ENCODE measurements at regions not wholly inside any gene's neighbourhood (a gene's known extent, or its start where the extent isn't known, plus 50 kb on each side); places are given as distances from the start of the nearest gene placed in this dataset.

GRCh38 chr1:54488065-54488750 is 59.8 kb upstream of the ACOT11 start (continued):
- TF ChIP-seq REST (IDR thresholded peaks at IDR 0.05; ENCODE audit: low read depth) (no peak), EGR1 (IDR thresholded peaks at IDR 0.05; ENCODE audit: low read depth) (no peak; the same call in 1 of the 2 replicates), POLR2A (IDR thresholded peaks at IDR 0.05; ENCODE audit: borderline replicate concordance, extremely low read depth, insufficient read depth, insufficient read length) (peak; percentile 10), SIN3A (IDR thresholded peaks at IDR 0.05; ENCODE audit: low read depth) (no peak), RAD21 (IDR thresholded peaks at IDR 0.05; ENCODE audit: low read depth) (peak; percentile 53), MAX (IDR thresholded peaks at IDR 0.05) (peak; percentile 85), CEBPB (IDR thresholded peaks at IDR 0.05; ENCODE audit: low read depth) (no peak; the same call in 1 of the 2 replicates), CBX3 (IDR thresholded peaks at IDR 0.05; ENCODE audit: low read depth) (0 out of 2 replicates have a peak, but pooled peaks have one; percentile 49), FOSL1 (IDR thresholded peaks at IDR 0.05; ENCODE audit: low read depth) (no peak)

GRCh38 chr1:54487571-54488050 is 60.4 kb upstream of the ACOT11 start:
- Histone ChIP-seq H3K27me3 (ENCODE audit: insufficient read depth, low read length) (no peaks in the 10 kb centered on the region), H3K36me3 (ENCODE audit: control insufficient read depth in 1 of 2, insufficient read depth in 2 of 2, low read length in 2 of 2) (no peaks in the 10 kb centered on the region), H3K79me2 (ENCODE audit: insufficient read depth, low read length) (no peaks in the 10 kb centered on the region), H3K9me3 (ENCODE audit: control insufficient read depth in 1 of 2, insufficient read depth in 1 of 2, low read depth in 1 of 2, low read length in 2 of 2) (no peaks in the 10 kb centered on the region), H3K4me1 (ENCODE audit: control insufficient read depth in 1 of 2, insufficient read depth in 2 of 2, low read length in 2 of 2) (peaks cover 17% of the 10 kb centered on the region in 2 experiments), H3K4me2 (ENCODE audit: low read length) (peak overlapping the region; percentile 100), H3K27ac (ENCODE audit: low read depth, low read length) (peak overlapping the region; percentile 77), H3K4me3 (replicated peaks in 1 of 2; ENCODE audit: low read depth in 1 of 2, low read length in 2 of 2) (peak overlapping the region; percentile 26 to 80), H3K9ac (ENCODE audit: low read length) (peak overlapping the region; percentile 62), H4K20me1 (ENCODE audit: insufficient read depth) (no peaks in the 10 kb centered on the region), H3K9me2 (ENCODE audit: insufficient read depth) (no peaks in the 10 kb centered on the region), H2AFZ (ENCODE audit: low read depth, low read length, poor library complexity, severe bottlenecking) (no peak overlapping the region)
- intact Hi-C loops (cut with micrococcal nuclease) = loop anchor here (1.0 to 10.0 kb wide), 6 partner anchors 80 to 633 kb away; partner anchors contain the start of genes CYB5RL and MRPL37
- ATAC-seq (no peak), DNase-seq (ENCODE audit: low read depth, low spot score) (no peak)
- ChIA-PET RAD21 (ENCODE audit: low non-redundant PET in 1 of 2, low total read pairs in 2 of 2, uncharacterized antibody in 2 of 2, unreplicated experiment in 2 of 2) (interaction anchor here (0.6 to 0.7 kb wide), 2 partner anchors 80 to 81 kb away, joined by 3 read pairs; partner anchors contain the start of gene SSBP3 (in 1 of the 2)), POLR2A (interaction anchor here (1.0 kb wide), 1 partner anchor 80 kb away, joined by 8 read pairs; no protein-coding TSS in a partner anchor), CTCF (interaction anchor here (0.8 to 2.1 kb wide), 2 partner anchors 12 to 80 kb away, joined by 7 to 26 read pairs; no protein-coding TSS in a partner anchor)
- TF ChIP-seq JUND (IDR thresholded peaks at IDR 0.05) = no peak
- TF ChIP-seq CTCF (IDR thresholded peaks at IDR 0.05 in 2 of 3, conservative IDR thresholded peaks at IDR 0.05 in 1 of 3; ENCODE audit: borderline replicate concordance in 1 of 3, insufficient read depth in 1 of 3, low read depth in 2 of 3, low read length in 2 of 3) = no peak
- TF ChIP-seq POLR2A (IDR thresholded peaks at IDR 0.05; ENCODE audit: borderline replicate concordance, extremely low read depth, insufficient read depth, insufficient read length) = no peak
- TF ChIP-seq POLR2AphosphoS5 (IDR thresholded peaks at IDR 0.05; ENCODE audit: low read depth, low read length) = no peak
- TF ChIP-seq ZBTB33 (IDR thresholded peaks at IDR 0.05; ENCODE audit: extremely low read depth, insufficient replicate concordance, low read length) = no peak
- no TSS peak for BruUV-seq (replicated peaks)
